ENCODE measurements at regions not wholly inside any gene's neighbourhood (a gene's known extent, or its start where the extent isn't known, plus 50 kb on each side); places are given as distances from the start of the nearest gene placed in this dataset.

DNA sequence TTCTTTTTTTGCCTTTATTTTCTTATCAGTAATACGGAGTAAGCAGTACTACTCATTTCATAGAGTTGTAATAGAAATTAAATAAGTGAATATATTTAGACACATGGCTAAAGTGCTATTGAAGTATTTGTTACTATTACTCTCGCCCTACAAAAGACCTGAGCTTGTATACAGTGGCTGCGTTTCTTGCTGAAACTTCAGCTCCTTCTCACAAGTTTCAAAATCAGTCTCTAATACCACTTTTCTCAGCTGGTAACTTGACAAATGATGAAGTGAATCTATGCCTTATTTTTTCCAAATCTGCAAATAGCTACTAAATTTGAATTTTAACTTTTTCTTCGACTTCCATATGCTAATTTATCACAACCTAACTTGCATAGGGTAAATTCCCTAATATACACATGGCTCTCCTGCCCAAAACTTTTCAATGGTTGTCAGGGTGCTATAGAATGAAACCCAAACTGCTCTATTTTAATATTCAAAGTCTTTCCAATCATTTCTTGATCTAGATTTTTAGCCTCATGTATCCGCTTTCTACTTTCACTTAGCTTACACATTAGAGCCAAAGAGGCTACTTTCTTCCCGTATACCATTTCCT is 347.8 kb upstream of the GULP1 start:
- no peak for TF ChIP-seq POLR2A (IDR thresholded peaks at IDR 0.05)
- TF ChIP-seq, protein P1, sequence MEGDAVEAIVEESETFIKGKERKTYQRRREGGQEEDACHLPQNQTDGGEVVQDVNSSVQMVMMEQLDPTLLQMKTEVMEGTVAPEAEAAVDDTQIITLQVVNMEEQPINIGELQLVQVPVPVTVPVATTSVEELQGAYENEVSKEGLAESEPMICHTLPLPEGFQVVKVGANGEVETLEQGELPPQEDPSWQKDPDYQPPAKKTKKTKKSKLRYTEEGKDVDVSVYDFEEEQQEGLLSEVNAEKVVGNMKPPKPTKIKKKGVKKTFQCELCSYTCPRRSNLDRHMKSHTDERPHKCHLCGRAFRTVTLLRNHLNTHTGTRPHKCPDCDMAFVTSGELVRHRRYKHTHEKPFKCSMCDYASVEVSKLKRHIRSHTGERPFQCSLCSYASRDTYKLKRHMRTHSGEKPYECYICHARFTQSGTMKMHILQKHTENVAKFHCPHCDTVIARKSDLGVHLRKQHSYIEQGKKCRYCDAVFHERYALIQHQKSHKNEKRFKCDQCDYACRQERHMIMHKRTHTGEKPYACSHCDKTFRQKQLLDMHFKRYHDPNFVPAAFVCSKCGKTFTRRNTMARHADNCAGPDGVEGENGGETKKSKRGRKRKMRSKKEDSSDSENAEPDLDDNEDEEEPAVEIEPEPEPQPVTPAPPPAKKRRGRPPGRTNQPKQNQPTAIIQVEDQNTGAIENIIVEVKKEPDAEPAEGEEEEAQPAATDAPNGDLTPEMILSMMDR (IDR thresholded peaks at IDR 0.05 in 4 of 5, conservative IDR thresholded peaks at IDR 0.05 in 1 of 5): no peak

Data from gastrocnemius medialis (tissue), 4 donors.